PC-3 (cell line): ENCODE measurements at regions not wholly inside any gene's neighbourhood (a gene's known extent, or its start where the extent isn't known, plus 50 kb on each side); places are given as distances from the start of the nearest gene placed in this dataset.

Experiments
- ATAC-seq: fragments of 200-7000 bp; cut with Tn5 transposase; 2 replicates; pipeline ENCODE4 v1.9.1; 2020; ENCODE audit warnings: mild to moderate bottlenecking, moderate library complexity
- BruUV-seq: library from RNA; stranded (reverse); fragments of 400-500 nt; replicated peaks from 2 replicates; lab custom pipeline; 2021; lab: Mats Ljungman, UMichigan
- CTCF ChIA-PET: fragments of 300-600 bp; sonication (Branson Sonifier 250); formaldehyde crosslinking; loops from one replicate; lab custom pipeline; 2022; ENCODE audit warnings: antibody characterized with exemption; lab: Charles Lee
- POLR2A ChIA-PET: fragments of 300-600 bp; sonication (Branson Sonifier 250); formaldehyde crosslinking; loops from one replicate; lab custom pipeline; 2022; ENCODE audit warnings: antibody characterized with exemption; ENCODE audit not compliant: unreplicated experiment; lab: Charles Lee
- DNase-seq: peaks from one replicate; pipeline ENCODE4 v3.0.0-alpha.2; 2015
- H2AFZ ChIP-seq: fragments of 300-600 bp; sonication (generic); 2 replicates; pipeline ENCODE4 v1.6.0; 2016; ENCODE audit warnings: antibody characterized with exemption, low read length
- H3F3A ChIP-seq: fragments of 300-600 bp; sonication (generic); one replicate; pipeline ENCODE4 v1.6.0; 2017; ENCODE audit warnings: antibody characterized with exemption, low read length, control low read depth, mild to moderate bottlenecking; ENCODE audit not compliant: unreplicated experiment
- H3K27ac ChIP-seq: fragments of 300-600 bp; sonication (generic); 2 replicates; pipeline ENCODE4 v1.5.1; 2016; ENCODE audit warnings: mild to moderate bottlenecking, low read length
- H3K27me3 ChIP-seq: fragments of 300-600 bp; sonication (generic); 2 replicates; pipeline ENCODE4 v1.6.1; 2016; ENCODE audit warnings: low read length, mixed read lengths
- H3K36me3 ChIP-seq: fragments of 300-600 bp; sonication (generic); 2 replicates; pipeline ENCODE4 v1.6.1; 2016; ENCODE audit warnings: low read depth, mixed run types, low read length, mixed read lengths
- H3K4me1 ChIP-seq: fragments of 300-600 bp; sonication (generic); 2 replicates; pipeline ENCODE4 v1.5.1; 2016; ENCODE audit warnings: low read length; ENCODE audit not compliant: insufficient read depth
- H3K4me2 ChIP-seq: fragments of 300-600 bp; sonication (generic); 2 replicates; pipeline ENCODE4 v1.6.0; 2016; ENCODE audit warnings: low read length
- H3K4me3 ChIP-seq: fragments of 300-600 bp; sonication (generic); 2 replicates; pipeline ENCODE4 v1.5.1; 2016; ENCODE audit warnings: mild to moderate bottlenecking, low read length, mixed read lengths
- H3K79me2 ChIP-seq: fragments of 300-600 bp; sonication (generic); 2 replicates; pipeline ENCODE4 v1.6.1; 2017; ENCODE audit warnings: low read length, mixed read lengths
- H3K9ac ChIP-seq: fragments of 300-600 bp; sonication (generic); 2 replicates; pipeline ENCODE4 v1.6.0; 2016; ENCODE audit warnings: mild to moderate bottlenecking, low read length
- H3K9me2 ChIP-seq: fragments of 300-600 bp; sonication (generic); replicated peaks from 2 replicates; pipeline ENCODE4 v1.6.1; 2016; ENCODE audit warnings: mixed run types, low read length, mixed read lengths
- H3K9me3 ChIP-seq: fragments of 300-600 bp; sonication (generic); 2 replicates; pipeline ENCODE4 v1.6.1; 2016; ENCODE audit warnings: low read length, mixed read lengths
- H4K20me1 ChIP-seq: fragments of 300-600 bp; sonication (generic); 2 replicates; pipeline ENCODE4 v1.6.1; 2016; ENCODE audit warnings: low read length, mixed read lengths
- CTCF ChIP-seq: fragments of 300-600 bp; sonication (generic); conservative IDR thresholded peaks from 2 replicates; pipeline ENCODE4 v1.5.1; 2017; ENCODE audit warnings: antibody characterized with exemption, low read depth, mild to moderate bottlenecking, low read length
- EZH2 ChIP-seq: fragments of 300-600 bp; sonication (generic); IDR thresholded peaks from one replicate; pipeline ENCODE4 v1.6.1; 2017; ENCODE audit warnings: antibody characterized with exemption, mild to moderate bottlenecking, low read length; ENCODE audit not compliant: unreplicated experiment
- EZH2phosphoT487 ChIP-seq: fragments of 300-600 bp; sonication (generic); IDR thresholded peaks from 2 replicates; pipeline ENCODE4 v1.6.1; 2018; ENCODE audit warnings: mild to moderate bottlenecking, antibody characterized with exemption, low read length, borderline replicate concordance
- intact Hi-C: fragments of 100-400 bp; cut with micrococcal nuclease; formaldehyde crosslinking; loops from 2 replicates; pipeline ENCODE4 v1.9.0; 2023

GRCh38 chr9:80040457-80040856 lies 468.7 kb downstream of the TLE4 start:
- ChIA-PET CTCF (no interaction called here), POLR2A (no interaction called here)
- Histone ChIP-seq H3K9me2 (no peaks in the 10 kb centered on the region), H3K4me1 (no peaks in the 10 kb centered on the region), H3K9me3 (no peaks in the 10 kb centered on the region), H3K4me2 (no peak overlapping the region), H2AFZ (no peak overlapping the region), H3K27ac (no peak overlapping the region), H3F3A (no peaks in the 10 kb centered on the region), H3K36me3 (no peaks in the 10 kb centered on the region), H3K27me3 (no peaks in the 10 kb centered on the region), H3K79me2 (no peaks in the 10 kb centered on the region), H4K20me1 (no peaks in the 10 kb centered on the region), H3K9ac (no peak overlapping the region), H3K4me3 (no peak overlapping the region)
- no TSS peak for BruUV-seq
- TF ChIP-seq EZH2 (no peak), CTCF (no peak), EZH2phosphoT487 (no peak)
- DNase-seq (no peak), ATAC-seq (no peak)
- intact Hi-C loops: no loop called here

- Histone ChIP-seq H3K4me2 (no peak overlapping the region), H4K20me1 (no peaks in the 10 kb centered on the region), H2AFZ (no peak overlapping the region), H3K27ac (no peak overlapping the region), H3K79me2 (no peaks in the 10 kb centered on the region), H3K36me3 (no peaks in the 10 kb centered on the region), H3K4me3 (no peak overlapping the region), H3K9ac (no peak overlapping the region), H3K27me3 (no peaks in the 10 kb centered on the region), H3F3A (no peaks in the 10 kb centered on the region), H3K4me1 (no peaks in the 10 kb centered on the region), H3K9me3 (no peaks in the 10 kb centered on the region), H3K9me2 (no peaks in the 10 kb centered on the region)
- ATAC-seq (no peak), DNase-seq (no peak)
- ChIA-PET POLR2A (no interaction called here), CTCF (no interaction called here)
- TF ChIP-seq EZH2 (no peak), CTCF (no peak), EZH2phosphoT487 (no peak)
- intact Hi-C loops: no loop called here
- no TSS peak for BruUV-seq
These were observed 459.0 kb downstream of the TLE4 start for GRCh38 chr9:80030801-80031200.

- Histone ChIP-seq H3K79me2 (no peaks in the 10 kb centered on the region), H3K4me1 (no peaks in the 10 kb centered on the region), H3K9me2 (no peaks in the 10 kb centered on the region), H4K20me1 (no peaks in the 10 kb centered on the region), H3K4me3 (no peak overlapping the region), H2AFZ (no peak overlapping the region), H3K9me3 (no peaks in the 10 kb centered on the region), H3K9ac (no peak overlapping the region), H3K27me3 (no peaks in the 10 kb centered on the region), H3K4me2 (no peak overlapping the region), H3K36me3 (no peaks in the 10 kb centered on the region), H3F3A (no peaks in the 10 kb centered on the region), H3K27ac (no peak overlapping the region)
- ChIA-PET POLR2A (no interaction called here), CTCF (no interaction called here)
- ATAC-seq: no peak
- TF ChIP-seq CTCF: no peak
- TF ChIP-seq EZH2phosphoT487: no peak
- no peak for TF ChIP-seq EZH2
- intact Hi-C loops: no loop called here
- no peak for DNase-seq
- no TSS peak for BruUV-seq
These were observed 456.7 kb downstream of the TLE4 start for GRCh38 chr9:80028501-80028900.
